Colonic mucosa (tissue), 4 donors: ENCODE measurements at regions not wholly inside any gene's neighbourhood (a gene's known extent, or its start where the extent isn't known, plus 50 kb on each side); places are given as distances from the start of the nearest gene placed in this dataset.

Experiments
- DNase-seq: peaks from one replicate; pipeline ENCODE4 v3.0.0-alpha.2; 2020
- H3K27ac ChIP-seq: fragments of 200-600 bp; one replicate; pipeline ENCODE4 v1.8.0; 2021
- H3K27me3 ChIP-seq: fragments of 200-600 bp; one replicate; pipeline ENCODE4 v1.8.0; 2021
- H3K36me3 ChIP-seq: fragments of 200-600 bp; one replicate; pipeline ENCODE4 v1.8.0; 2021
- H3K4me1 ChIP-seq: fragments of 200-600 bp; one replicate; pipeline ENCODE4 v1.8.0; 2021; ENCODE audit warnings: mild to moderate bottlenecking
- H3K4me3 ChIP-seq: fragments of 200-600 bp; one replicate; pipeline ENCODE4 v1.8.0; 2021
- H3K9ac ChIP-seq, 2 donors: one replicate each; pipeline ENCODE4 v1.7.0; 2013; ENCODE audit warnings: control low read depth in 2 of 2, low read depth in 2 of 2, low read length in 2 of 2
- H3K9me3 ChIP-seq: fragments of 200-600 bp; one replicate; pipeline ENCODE4 v1.8.0; 2021
- intact Hi-C: fragments of 100-400 bp; cut with DNase I; formaldehyde crosslinking; loops from one replicate; pipeline ENCODE4 v1.14.1; 2022
- TF ChIP-seq, protein P1 (sequence below): fragments of 200-600 bp; IDR thresholded peaks from one replicate; pipeline ENCODE4 v1.8.0; 2022; ENCODE audit warnings: antibody characterized with exemption, mild to moderate bottlenecking
- donor health status: healthy.
- donor health status: DM: no; HTN: no; CAD: no.
- donor health status: DM: no; HTN: no; CAD: no.

DNA sequence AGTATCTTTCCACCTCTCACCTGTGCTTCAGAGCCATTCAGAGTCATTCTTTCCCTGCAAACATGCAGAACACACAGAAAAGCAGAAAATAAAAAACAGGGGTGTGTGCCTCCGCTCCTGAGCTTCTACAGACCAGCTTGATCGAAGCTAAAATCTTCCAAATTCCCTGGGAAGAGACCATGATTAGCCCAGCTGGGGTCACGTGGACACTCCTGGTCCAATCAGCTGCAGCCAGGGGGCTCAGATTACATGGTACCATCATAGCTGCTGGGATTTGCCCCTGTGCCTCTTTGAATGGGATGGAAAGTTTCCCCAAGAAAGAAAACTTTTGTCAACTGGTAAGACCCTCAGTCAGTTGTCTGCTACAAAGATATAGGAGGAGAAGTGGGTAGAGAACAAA lies 159.9 kb downstream of the TMEM114 start:
- Histone ChIP-seq H3K9me3 (no peaks in the 10 kb centered on the region), H3K36me3 (no peaks in the 10 kb centered on the region), H3K4me1 (no peaks in the 10 kb centered on the region), H3K4me3 (no peak overlapping the region), H3K27ac (no peak overlapping the region), H3K27me3 (no peaks in the 10 kb centered on the region), H3K9ac (no peak overlapping the region)
- DNase-seq = no peak
- TF ChIP-seq, protein P1, sequence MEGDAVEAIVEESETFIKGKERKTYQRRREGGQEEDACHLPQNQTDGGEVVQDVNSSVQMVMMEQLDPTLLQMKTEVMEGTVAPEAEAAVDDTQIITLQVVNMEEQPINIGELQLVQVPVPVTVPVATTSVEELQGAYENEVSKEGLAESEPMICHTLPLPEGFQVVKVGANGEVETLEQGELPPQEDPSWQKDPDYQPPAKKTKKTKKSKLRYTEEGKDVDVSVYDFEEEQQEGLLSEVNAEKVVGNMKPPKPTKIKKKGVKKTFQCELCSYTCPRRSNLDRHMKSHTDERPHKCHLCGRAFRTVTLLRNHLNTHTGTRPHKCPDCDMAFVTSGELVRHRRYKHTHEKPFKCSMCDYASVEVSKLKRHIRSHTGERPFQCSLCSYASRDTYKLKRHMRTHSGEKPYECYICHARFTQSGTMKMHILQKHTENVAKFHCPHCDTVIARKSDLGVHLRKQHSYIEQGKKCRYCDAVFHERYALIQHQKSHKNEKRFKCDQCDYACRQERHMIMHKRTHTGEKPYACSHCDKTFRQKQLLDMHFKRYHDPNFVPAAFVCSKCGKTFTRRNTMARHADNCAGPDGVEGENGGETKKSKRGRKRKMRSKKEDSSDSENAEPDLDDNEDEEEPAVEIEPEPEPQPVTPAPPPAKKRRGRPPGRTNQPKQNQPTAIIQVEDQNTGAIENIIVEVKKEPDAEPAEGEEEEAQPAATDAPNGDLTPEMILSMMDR = no peak
- intact Hi-C loops = no loop called here

DNA sequence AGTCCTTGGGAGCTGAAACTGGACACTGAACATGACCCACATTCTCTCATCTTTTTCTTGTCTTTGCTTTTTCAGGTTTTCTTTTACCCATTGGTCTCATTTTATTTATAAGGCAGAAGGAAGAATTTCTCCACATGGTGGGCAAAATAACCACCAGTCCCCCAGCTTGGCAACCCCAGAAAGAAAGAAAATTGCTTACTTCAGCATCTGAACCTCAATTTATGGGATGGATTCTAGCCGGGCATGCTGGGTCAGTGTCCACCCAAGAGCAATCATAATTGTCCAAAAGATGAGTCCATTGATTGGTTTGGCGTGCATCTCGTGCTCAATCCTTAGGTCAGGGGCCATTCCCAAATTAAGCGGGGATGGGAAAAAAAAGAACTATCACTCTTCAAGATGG lies 163.7 kb downstream of the TMEM114 start:
- TF ChIP-seq, protein P1 = no peak
- no peaks in the 10 kb centered on the region for H3K9me3 ChIP-seq
- H3K27me3 ChIP-seq = no peaks in the 10 kb centered on the region
- intact Hi-C loops = no loop called here
- H3K9ac ChIP-seq = no peak overlapping the region
- no peak overlapping the region for H3K4me3 ChIP-seq
- H3K36me3 ChIP-seq = no peaks in the 10 kb centered on the region
- H3K27ac ChIP-seq = no peak overlapping the region
- H3K4me1 ChIP-seq = no peaks in the 10 kb centered on the region
- no peak for DNase-seq

DNA sequence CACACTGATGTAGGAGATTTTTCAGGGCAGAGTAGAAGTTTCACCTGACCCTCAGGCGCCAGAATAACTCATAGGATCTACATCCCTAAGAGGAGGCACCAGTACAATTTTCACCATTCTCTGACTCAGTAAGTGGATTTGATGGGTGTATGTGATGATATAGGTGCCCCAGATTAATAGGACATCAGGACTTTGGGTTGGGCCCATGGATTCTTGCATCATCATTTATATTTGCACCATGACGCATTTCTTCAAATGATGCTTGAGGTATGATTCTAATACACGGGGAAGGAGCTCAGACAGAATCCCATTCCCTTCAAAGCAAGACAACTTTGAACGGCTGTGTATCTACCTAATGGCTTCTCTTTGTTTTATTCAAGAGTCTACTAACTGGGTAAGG lies 173.2 kb downstream of the TMEM114 start:
- Histone ChIP-seq H3K4me3 (no peak overlapping the region), H3K9ac (no peak overlapping the region), H3K36me3 (no peaks in the 10 kb centered on the region), H3K4me1 (no peaks in the 10 kb centered on the region), H3K27me3 (no peaks in the 10 kb centered on the region), H3K9me3 (no peaks in the 10 kb centered on the region), H3K27ac (no peak overlapping the region)
- no peak for DNase-seq
- TF ChIP-seq, protein P1 = no peak
- intact Hi-C loops = no loop called here

DNA sequence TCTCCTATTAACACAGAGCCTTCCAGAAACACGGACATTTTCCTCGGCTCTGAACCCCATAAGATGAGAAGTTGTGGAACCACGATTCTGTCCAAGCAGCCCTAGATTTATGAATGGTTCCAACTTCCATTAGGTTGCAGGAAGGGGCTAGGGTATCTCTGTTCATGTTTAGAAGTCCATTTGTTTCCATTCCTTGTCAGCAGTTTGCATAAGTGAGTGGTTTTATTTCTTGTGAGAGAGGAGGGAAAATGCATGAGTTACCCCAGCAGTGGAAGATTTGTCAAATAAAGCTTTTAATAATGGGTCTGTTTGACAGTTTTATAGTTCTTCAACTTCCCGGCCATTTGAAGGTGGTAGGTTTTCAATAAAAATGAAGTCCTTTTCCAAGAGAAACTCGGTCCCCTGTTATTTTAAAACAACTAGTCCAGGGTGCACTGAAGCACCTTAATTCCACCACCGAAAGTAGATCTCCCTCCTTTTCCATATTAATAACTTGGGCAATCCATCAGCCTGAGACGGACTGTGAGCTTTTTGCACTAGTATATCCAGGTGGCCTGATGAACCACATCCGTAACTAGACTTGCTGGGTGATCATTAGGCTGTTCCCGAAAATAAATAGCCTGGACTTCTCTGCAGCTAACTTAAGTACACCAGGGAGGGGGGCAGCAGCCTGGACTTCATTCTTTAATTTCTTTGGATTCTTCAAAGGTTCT lies 181.3 kb downstream of the TMEM114 start:
- intact Hi-C loops = no loop called here
- no peaks in the 10 kb centered on the region for H3K27me3 ChIP-seq
- no peaks in the 10 kb centered on the region for H3K36me3 ChIP-seq
- H3K4me1 ChIP-seq = no peaks in the 10 kb centered on the region
- H3K9ac ChIP-seq = no peak overlapping the region
- no peak overlapping the region for H3K27ac ChIP-seq
- DNase-seq = no peak
- H3K4me3 ChIP-seq = no peak overlapping the region
- H3K9me3 ChIP-seq = no peaks in the 10 kb centered on the region
- TF ChIP-seq, protein P1 = no peak

DNA sequence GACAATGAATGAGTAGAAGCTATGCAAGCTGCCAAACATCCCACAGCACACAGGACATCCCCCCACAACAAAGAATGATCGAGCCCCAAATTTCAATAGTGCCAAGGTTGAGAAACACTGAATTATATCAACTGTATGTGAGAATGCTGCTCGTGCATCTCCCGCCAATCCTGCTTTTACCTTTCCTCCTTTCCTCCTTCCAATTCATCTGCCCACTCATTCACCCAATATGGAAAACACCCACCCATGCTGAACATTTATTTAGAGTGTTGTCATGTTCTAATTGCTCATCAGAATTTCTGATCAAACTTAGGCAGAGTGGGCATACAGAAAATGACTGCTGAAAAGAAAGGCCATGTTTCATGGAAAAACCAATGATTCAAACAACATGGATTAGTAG lies 183.0 kb downstream of the TMEM114 start:
- H3K4me3 ChIP-seq = no peak overlapping the region
- no peak overlapping the region for H3K9ac ChIP-seq
- no peak overlapping the region for H3K27ac ChIP-seq
- intact Hi-C loops = no loop called here
- TF ChIP-seq, protein P1 = no peak
- DNase-seq = no peak
- no peaks in the 10 kb centered on the region for H3K4me1 ChIP-seq
- H3K27me3 ChIP-seq = no peaks in the 10 kb centered on the region
- no peaks in the 10 kb centered on the region for H3K36me3 ChIP-seq
- no peaks in the 10 kb centered on the region for H3K9me3 ChIP-seq
